BE2C (cell line): ENCODE measurements at regions not wholly inside any gene's neighbourhood (a gene's known extent, or its start where the extent isn't known, plus 50 kb on each side); places are given as distances from the start of the nearest gene placed in this dataset.

ENCODE experiments used
- DNase-seq: peaks from one replicate; pipeline ENCODE4 v3.0.0-alpha.2; 2020
- H3K27me3 ChIP-seq: fragments of 250-450 bp; sonication (Bioruptor Pico); 2 replicates; pipeline ENCODE4 v1.5.1; 2020; ENCODE audit warnings: mild to moderate bottlenecking
- H3K36me3 ChIP-seq: fragments of 250-450 bp; sonication (Bioruptor Pico); 2 replicates; pipeline ENCODE4 v1.5.1; 2020; ENCODE audit warnings: mild to moderate bottlenecking
- H3K4me1 ChIP-seq: fragments of 250-450 bp; sonication (Bioruptor Pico); 2 replicates; pipeline ENCODE4 v1.5.1; 2020
- H3K4me3 ChIP-seq: 2 replicates; pipeline ENCODE4 v1.5.1; 2011; ENCODE audit warnings: low read depth, low read length
- H3K9me3 ChIP-seq: fragments of 250-450 bp; sonication (Bioruptor Pico); 2 replicates; pipeline ENCODE4 v1.5.1; 2020
- TF ChIP-seq, protein P1 (sequence below): IDR thresholded peaks from 2 replicates; pipeline ENCODE4 v1.5.1; 2012; ENCODE audit warnings: mild to moderate bottlenecking, low read depth, low read length

DNA sequence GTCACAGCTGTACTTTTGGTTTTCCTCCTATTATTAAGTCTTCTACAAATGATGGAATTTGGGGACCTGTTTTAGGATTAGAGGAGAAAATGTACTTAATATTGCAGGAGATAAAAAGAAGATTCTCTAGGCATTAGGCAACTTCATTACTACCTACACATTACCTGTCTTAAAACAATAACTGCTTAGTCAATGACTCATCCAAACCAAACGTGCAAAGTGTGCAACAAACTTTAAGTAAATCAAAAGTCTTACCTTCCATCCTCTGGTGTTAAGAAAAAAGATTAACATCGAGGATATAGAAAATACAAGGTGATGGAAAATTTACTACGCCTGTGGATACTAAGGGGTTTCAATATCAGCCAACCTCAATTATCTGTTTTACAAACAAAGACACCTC, 285.3 kb upstream of the KYNU start:
- TF ChIP-seq, protein P1, sequence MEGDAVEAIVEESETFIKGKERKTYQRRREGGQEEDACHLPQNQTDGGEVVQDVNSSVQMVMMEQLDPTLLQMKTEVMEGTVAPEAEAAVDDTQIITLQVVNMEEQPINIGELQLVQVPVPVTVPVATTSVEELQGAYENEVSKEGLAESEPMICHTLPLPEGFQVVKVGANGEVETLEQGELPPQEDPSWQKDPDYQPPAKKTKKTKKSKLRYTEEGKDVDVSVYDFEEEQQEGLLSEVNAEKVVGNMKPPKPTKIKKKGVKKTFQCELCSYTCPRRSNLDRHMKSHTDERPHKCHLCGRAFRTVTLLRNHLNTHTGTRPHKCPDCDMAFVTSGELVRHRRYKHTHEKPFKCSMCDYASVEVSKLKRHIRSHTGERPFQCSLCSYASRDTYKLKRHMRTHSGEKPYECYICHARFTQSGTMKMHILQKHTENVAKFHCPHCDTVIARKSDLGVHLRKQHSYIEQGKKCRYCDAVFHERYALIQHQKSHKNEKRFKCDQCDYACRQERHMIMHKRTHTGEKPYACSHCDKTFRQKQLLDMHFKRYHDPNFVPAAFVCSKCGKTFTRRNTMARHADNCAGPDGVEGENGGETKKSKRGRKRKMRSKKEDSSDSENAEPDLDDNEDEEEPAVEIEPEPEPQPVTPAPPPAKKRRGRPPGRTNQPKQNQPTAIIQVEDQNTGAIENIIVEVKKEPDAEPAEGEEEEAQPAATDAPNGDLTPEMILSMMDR = no peak
- DNase-seq = no peak
- Histone ChIP-seq H3K36me3 (no peaks in the 10 kb centered on the region), H3K4me3 (no peak overlapping the region), H3K27me3 (no peaks in the 10 kb centered on the region), H3K4me1 (no peaks in the 10 kb centered on the region), H3K9me3 (no peaks in the 10 kb centered on the region)

DNA sequence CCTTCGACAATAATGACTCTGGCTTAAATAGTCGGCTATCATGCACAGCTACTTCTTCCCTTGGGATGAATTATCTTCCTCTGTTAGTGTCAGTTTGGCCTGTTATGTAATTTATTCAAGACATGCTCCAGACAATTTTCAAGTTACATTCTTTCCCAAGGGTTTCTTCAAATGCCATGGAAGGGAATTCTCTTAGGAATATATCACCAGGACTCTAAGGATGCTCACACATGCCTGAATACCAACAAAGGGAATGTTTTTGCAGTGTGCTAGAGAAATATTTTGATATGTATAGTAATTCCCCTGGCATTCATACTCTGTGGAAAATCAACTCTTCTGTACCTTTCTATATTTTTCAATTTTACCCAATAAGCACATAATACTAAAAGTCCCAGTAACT, 286.0 kb upstream of the KYNU start:
- TF ChIP-seq, protein P1 = no peak
- DNase-seq = no peak
- H3K27me3 ChIP-seq = no peaks in the 10 kb centered on the region
- no peaks in the 10 kb centered on the region for H3K9me3 ChIP-seq
- no peaks in the 10 kb centered on the region for H3K4me1 ChIP-seq
- H3K4me3 ChIP-seq = no peak overlapping the region
- no peaks in the 10 kb centered on the region for H3K36me3 ChIP-seq

DNA sequence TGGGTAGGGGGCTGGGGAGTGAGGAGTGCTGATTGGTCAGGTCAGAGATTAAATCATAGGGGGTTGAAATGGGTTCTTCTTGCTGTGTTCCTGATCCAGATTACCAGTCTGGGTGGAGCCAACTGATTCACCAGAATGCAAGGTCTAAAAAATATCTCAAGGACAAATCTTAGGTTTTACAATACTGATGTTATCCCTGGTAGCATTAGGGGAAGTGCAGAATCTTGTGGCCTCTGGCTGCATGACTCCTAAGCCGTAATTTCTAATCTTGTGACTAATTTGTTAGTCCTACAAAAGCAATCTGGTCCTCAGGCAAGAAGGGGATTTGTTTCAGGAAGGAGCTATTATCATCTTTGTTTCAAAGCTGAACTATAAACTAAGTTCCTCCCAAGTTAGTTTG, 289.2 kb upstream of the KYNU start:
- TF ChIP-seq, protein P1 = no peak
- Histone ChIP-seq H3K4me3 (no peak overlapping the region), H3K27me3 (no peaks in the 10 kb centered on the region), H3K36me3 (no peaks in the 10 kb centered on the region), H3K4me1 (no peaks in the 10 kb centered on the region), H3K9me3 (no peaks in the 10 kb centered on the region)
- DNase-seq = no peak

DNA sequence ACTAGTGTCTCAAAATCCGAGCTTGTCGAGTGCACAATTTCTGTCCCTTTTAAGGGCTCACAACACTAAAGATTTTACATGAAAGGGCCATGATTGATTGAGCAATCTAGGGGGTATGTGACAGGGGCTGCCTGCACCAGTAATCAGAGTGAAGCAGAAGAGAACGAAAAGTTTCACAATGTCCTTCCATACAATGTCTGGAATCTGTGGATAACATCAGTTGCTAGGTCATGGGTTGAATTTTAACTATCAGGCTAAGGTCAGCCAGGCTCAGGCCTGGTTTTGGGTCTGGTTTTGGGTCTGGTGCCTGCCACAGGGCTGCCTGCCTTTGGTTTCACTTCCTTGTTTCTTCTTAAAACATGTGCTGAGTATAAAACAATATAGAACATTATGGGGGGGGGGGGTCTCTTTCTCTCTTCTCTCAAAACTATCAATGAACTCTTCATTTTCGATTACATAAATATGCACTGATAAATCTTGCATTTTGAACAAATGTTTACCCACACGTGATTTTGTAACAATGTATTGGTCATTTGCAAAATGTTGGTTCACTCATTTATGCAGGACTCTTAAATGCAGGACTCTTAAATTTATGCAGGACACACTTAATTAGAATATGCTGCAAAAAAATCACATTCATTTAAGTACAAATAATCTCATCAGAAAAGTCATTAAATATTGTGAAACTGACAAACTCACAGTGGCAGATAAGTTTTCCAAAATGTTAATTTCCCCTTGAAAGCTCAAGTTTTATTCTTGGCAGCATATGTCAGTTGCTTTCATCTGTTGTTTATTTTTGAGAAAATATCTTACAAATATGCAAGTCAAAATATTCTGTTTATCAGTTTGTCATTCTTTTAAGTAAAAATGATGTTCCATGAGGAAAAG, 290.5 kb upstream of the KYNU start:
- H3K4me1 ChIP-seq = no peaks in the 10 kb centered on the region
- peak; percentile 25 for DNase-seq
- H3K36me3 ChIP-seq = no peaks in the 10 kb centered on the region
- H3K4me3 ChIP-seq = no peak overlapping the region
- no peaks in the 10 kb centered on the region for H3K9me3 ChIP-seq
- no peaks in the 10 kb centered on the region for H3K27me3 ChIP-seq
- TF ChIP-seq, protein P1 = no peak

DNA sequence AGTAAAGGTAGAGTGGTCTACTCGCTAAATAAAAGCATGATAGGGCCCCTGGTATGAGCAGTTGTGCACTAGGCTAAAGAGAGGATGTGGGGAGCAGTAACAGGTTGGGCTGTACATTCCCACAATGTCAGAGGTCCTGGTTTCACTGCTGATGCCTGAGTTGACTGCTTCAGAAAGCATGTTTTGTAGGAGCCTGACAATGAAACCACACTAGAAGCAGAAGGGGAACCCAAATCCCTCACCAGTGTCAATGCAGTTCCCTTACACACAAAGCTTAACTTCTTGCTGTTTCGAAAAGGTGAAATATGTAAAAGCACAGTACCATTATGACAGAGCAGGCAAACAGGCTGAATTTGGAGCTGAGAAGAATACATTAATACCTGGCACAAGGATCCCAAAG, 291.7 kb upstream of the KYNU start:
- DNase-seq = no peak
- Histone ChIP-seq H3K4me1 (no peaks in the 10 kb centered on the region), H3K4me3 (no peak overlapping the region), H3K9me3 (no peaks in the 10 kb centered on the region), H3K36me3 (no peaks in the 10 kb centered on the region), H3K27me3 (no peaks in the 10 kb centered on the region)
- TF ChIP-seq, protein P1 = no peak

DNA sequence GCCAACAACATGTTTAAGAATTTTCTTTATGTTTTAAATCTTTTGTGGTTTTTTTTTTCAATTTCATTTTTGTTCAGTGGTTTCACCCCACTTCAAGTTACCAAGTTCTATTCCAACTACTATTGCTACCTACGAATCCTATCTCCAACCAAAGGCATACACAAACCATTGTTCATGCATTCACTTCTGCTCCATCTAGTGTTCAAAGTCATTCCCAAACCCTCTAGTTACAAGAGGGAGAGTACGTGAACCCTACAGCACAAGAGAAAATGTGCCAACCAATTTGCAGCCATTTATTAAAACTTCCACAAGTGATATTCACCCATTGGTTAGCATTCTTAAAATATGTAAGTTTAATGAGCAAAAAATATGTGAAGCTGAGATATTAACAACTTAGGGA, 295.1 kb upstream of the KYNU start:
- TF ChIP-seq, protein P1 = peak; percentile 42
- no peaks in the 10 kb centered on the region for H3K27me3 ChIP-seq
- H3K4me3 ChIP-seq = no peak overlapping the region
- no peaks in the 10 kb centered on the region for H3K9me3 ChIP-seq
- H3K4me1 ChIP-seq = no peaks in the 10 kb centered on the region
- DNase-seq = no peak
- H3K36me3 ChIP-seq = no peaks in the 10 kb centered on the region
